Caco-2 (cell line): ENCODE measurements at regions not wholly inside any gene's neighbourhood (a gene's known extent, or its start where the extent isn't known, plus 50 kb on each side); places are given as distances from the start of the nearest gene placed in this dataset.

ENCODE experiments used
- BruUV-seq: library from RNA; stranded (reverse); fragments of 400-500 nt; replicated peaks from 2 replicates; lab custom pipeline; 2021; lab: Mats Ljungman, UMichigan
- CTCF ChIA-PET: fragments of 300-600 bp; sonication (Branson Sonifier 250); formaldehyde crosslinking; loops from one replicate; lab custom pipeline; 2022; ENCODE audit warnings: antibody characterized with exemption; lab: Charles Lee
- POLR2A ChIA-PET: fragments of 300-600 bp; sonication (Branson Sonifier 250); formaldehyde crosslinking; loops from one replicate; lab custom pipeline; 2022; ENCODE audit warnings: antibody characterized with exemption; lab: Charles Lee
- DNase-seq, 2 experiments: peaks; one replicate each; pipeline versions ENCODE4 v3.0.0 to v3.0.0-alpha.2; 2020 to 2022
- H3K27me3 ChIP-seq: replicated peaks from 2 replicates; pipeline ENCODE4 v1.6.0; 2011; ENCODE audit warnings: low read length; ENCODE audit not compliant: control insufficient read depth, insufficient read depth
- H3K36me3 ChIP-seq: 2 replicates; pipeline ENCODE4 v1.5.1; 2011; ENCODE audit warnings: low read length; ENCODE audit not compliant: control insufficient read depth, insufficient read depth
- H3K4me1 ChIP-seq: fragments of 250-450 bp; sonication (Bioruptor Pico); 2 replicates; pipeline ENCODE4 v1.5.1; 2020; ENCODE audit warnings: mild to moderate bottlenecking
- H3K4me3 ChIP-seq: 2 replicates; pipeline ENCODE4 v1.5.1; 2011; ENCODE audit warnings: low read depth, mild to moderate bottlenecking, control low read depth, low read length
- H3K9me3 ChIP-seq: fragments of 250-450 bp; sonication (Bioruptor Pico); 2 replicates; pipeline ENCODE4 v1.5.1; 2020; ENCODE audit warnings: mild to moderate bottlenecking, moderate library complexity
- H3K27ac Mint-ChIP-seq: one replicate; pipeline ENCODE4 v1.8.0; 2022; ENCODE audit warnings: mixed read lengths; ENCODE audit not compliant: unreplicated experiment
- H3K27me3 Mint-ChIP-seq: one replicate; pipeline ENCODE4 v1.8.0; 2022; ENCODE audit warnings: mixed read lengths; ENCODE audit not compliant: insufficient read depth, unreplicated experiment
- H3K36me3 Mint-ChIP-seq: one replicate; pipeline ENCODE4 v1.8.0; 2022; ENCODE audit warnings: mild to moderate bottlenecking, mixed read lengths; ENCODE audit not compliant: insufficient read depth, unreplicated experiment
- H3K4me1 Mint-ChIP-seq: one replicate; pipeline ENCODE4 v1.8.0; 2022; ENCODE audit warnings: low read depth, mixed read lengths; ENCODE audit not compliant: unreplicated experiment
- H3K4me3 Mint-ChIP-seq: one replicate; pipeline ENCODE4 v1.8.0; 2022; ENCODE audit warnings: mild to moderate bottlenecking, moderate library complexity, mixed read lengths; ENCODE audit not compliant: unreplicated experiment
- H3K9me3 Mint-ChIP-seq: one replicate; pipeline ENCODE4 v1.8.0; 2022; ENCODE audit warnings: mixed read lengths; ENCODE audit not compliant: unreplicated experiment
- intact Hi-C: fragments of 100-400 bp; cut with micrococcal nuclease; formaldehyde crosslinking; loops from one replicate; pipeline ENCODE4 v1.10.0; 2022; ENCODE audit not compliant: unreplicated experiment
- TF ChIP-seq, protein P1 (sequence below), 2 experiments: fragments of 200-600 bp in 1 of 2; IDR thresholded peaks; 1 replicate in 1 of 2; 2 replicates in 1 of 2; pipeline versions ENCODE4 v1.5.1 to v1.8.0; 2011 to 2022; ENCODE audit warnings: antibody characterized with exemption in 1 of 2, control low read depth in 1 of 2, inconsistent platforms in 1 of 2, low read depth in 1 of 2, low read length in 1 of 2, mild to moderate bottlenecking in 1 of 2, moderate library complexity in 1 of 2; ENCODE audit not compliant: insufficient read depth in 1 of 2, severe bottlenecking in 1 of 2, unreplicated experiment in 1 of 2

- H3K36me3 Mint-ChIP-seq = no peaks in the 10 kb centered on the region
- no peak overlapping the region for H3K27ac Mint-ChIP-seq
- ChIA-PET POLR2A (no interaction called here), CTCF (no interaction called here)
- peaks cover 49% of the 10 kb centered on the region for H3K9me3 Mint-ChIP-seq
- H3K27me3 Mint-ChIP-seq = no peaks in the 10 kb centered on the region
- Histone ChIP-seq H3K27me3 (no peaks in the 10 kb centered on the region), H3K9me3 (peaks cover 5% of the 10 kb centered on the region; the same call in 1 of the 2 replicates), H3K36me3 (no peaks in the 10 kb centered on the region), H3K4me3 (no peak overlapping the region), H3K4me1 (no peaks in the 10 kb centered on the region)
- intact Hi-C loops = no loop called here
- no TSS peak for BruUV-seq
- DNase-seq = no peak
- peaks cover 10% of the 10 kb centered on the region for H3K4me1 Mint-ChIP-seq
- TF ChIP-seq, protein P1, sequence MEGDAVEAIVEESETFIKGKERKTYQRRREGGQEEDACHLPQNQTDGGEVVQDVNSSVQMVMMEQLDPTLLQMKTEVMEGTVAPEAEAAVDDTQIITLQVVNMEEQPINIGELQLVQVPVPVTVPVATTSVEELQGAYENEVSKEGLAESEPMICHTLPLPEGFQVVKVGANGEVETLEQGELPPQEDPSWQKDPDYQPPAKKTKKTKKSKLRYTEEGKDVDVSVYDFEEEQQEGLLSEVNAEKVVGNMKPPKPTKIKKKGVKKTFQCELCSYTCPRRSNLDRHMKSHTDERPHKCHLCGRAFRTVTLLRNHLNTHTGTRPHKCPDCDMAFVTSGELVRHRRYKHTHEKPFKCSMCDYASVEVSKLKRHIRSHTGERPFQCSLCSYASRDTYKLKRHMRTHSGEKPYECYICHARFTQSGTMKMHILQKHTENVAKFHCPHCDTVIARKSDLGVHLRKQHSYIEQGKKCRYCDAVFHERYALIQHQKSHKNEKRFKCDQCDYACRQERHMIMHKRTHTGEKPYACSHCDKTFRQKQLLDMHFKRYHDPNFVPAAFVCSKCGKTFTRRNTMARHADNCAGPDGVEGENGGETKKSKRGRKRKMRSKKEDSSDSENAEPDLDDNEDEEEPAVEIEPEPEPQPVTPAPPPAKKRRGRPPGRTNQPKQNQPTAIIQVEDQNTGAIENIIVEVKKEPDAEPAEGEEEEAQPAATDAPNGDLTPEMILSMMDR (IDR thresholded peaks at IDR 0.05; ENCODE audit: insufficient read depth in 1 of 2, low read depth in 1 of 2, low read length in 1 of 2, severe bottlenecking in 1 of 2, unreplicated experiment in 1 of 2) = no peak
- no peak overlapping the region for H3K4me3 Mint-ChIP-seq
These were observed 437.1 kb downstream of the BCL11A start for GRCh38 chr2:60116161-60116875.

- H3K9me3 Mint-ChIP-seq = peaks cover 41% of the 10 kb centered on the region
These were observed 443.7 kb downstream of the BCL11A start for GRCh38 chr2:60109744-60110143.

DNA sequence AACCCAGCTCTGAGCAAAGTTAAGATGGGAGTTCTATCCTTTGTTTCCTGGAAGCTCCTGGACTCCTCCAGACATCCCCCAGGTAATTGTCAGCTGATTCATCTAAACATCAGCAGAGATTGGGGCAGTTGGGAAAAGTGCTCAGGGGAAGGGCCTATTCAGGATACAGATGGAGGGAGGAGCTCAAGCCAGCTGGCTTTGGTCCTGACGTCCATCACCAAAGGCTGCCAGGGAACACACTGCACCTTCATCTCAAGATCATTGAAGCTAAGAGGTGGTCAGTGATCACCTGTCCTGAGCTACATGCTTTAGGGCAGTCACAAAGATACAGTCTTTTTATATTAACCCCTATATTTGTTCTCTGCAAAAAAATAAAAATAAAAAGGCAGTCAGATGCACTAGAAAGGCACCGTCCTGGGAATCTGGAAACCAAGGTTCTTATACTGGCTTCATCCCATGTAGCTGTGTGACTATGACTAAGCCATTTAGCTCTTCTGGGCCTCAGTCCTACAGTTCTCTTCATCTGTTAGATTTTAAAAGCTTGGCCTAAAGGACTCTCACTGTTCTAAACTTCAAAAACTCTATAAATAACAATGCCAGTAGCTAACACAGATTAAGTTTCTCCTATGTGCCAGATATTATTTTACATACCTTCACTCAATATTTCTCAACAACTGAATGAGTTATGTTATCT, 446.5 kb downstream of the BCL11A start:
- no peaks in the 10 kb centered on the region for H3K36me3 Mint-ChIP-seq
- no peak overlapping the region for H3K4me3 Mint-ChIP-seq
- POLR2A ChIA-PET = no interaction called here
- Histone ChIP-seq H3K27me3 (no peaks in the 10 kb centered on the region), H3K4me1 (peaks cover 9% of the 10 kb centered on the region; the same call in 1 of the 2 replicates), H3K9me3 (0 out of 2 replicates have a peak, but pooled peaks cover 4% of the 10 kb centered on the region), H3K4me3 (no peak overlapping the region), H3K36me3 (no peaks in the 10 kb centered on the region)
- TF ChIP-seq, protein P1 (IDR thresholded peaks at IDR 0.05; ENCODE audit: insufficient read depth in 1 of 2, low read depth in 1 of 2, low read length in 1 of 2, severe bottlenecking in 1 of 2, unreplicated experiment in 1 of 2) = no peak
- H3K9me3 Mint-ChIP-seq = peaks cover 33% of the 10 kb centered on the region
- no peaks in the 10 kb centered on the region for H3K27me3 Mint-ChIP-seq
- H3K4me1 Mint-ChIP-seq = peaks cover 16% of the 10 kb centered on the region
- no TSS peak for BruUV-seq
- CTCF ChIA-PET = no interaction called here
- DNase-seq = no peak
- intact Hi-C loops = no loop called here
- no peak overlapping the region for H3K27ac Mint-ChIP-seq

More at GRCh38 chr2:60109744-60110143, 443.7 kb downstream of the BCL11A start:
- TF ChIP-seq, protein P1 (IDR thresholded peaks at IDR 0.05; ENCODE audit: insufficient read depth in 1 of 2, low read depth in 1 of 2, low read length in 1 of 2, severe bottlenecking in 1 of 2, unreplicated experiment in 1 of 2) = no peak
- Mint-ChIP-seq H3K27ac (no peak overlapping the region), H3K27me3 (no peaks in the 10 kb centered on the region), H3K4me1 (peaks cover 17% of the 10 kb centered on the region), H3K36me3 (no peaks in the 10 kb centered on the region), H3K4me3 (no peak overlapping the region)
- H3K27me3 ChIP-seq = no peaks in the 10 kb centered on the region
- ChIA-PET CTCF (no interaction called here), POLR2A (no interaction called here)
- BruUV-seq = no TSS peak
- intact Hi-C loops = loop anchor here (2.0 kb wide), 1 partner anchor 107 kb away; no protein-coding TSS in a partner anchor
- H3K36me3 ChIP-seq = no peaks in the 10 kb centered on the region
- peaks cover 5% of the 10 kb centered on the region; the same call in 1 of the 2 replicates for H3K9me3 ChIP-seq
- DNase-seq = no peak
- no peaks in the 10 kb centered on the region for H3K4me1 ChIP-seq
- no peak overlapping the region for H3K4me3 ChIP-seq
